Stimulated activated CD4-positive, alpha-beta T cell treated with anti-CD3 and anti-CD28 coated beads, TNF-alpha, amount 100 ng/mL, for 4 hours (primary cell): ENCODE measurements at regions not wholly inside any gene's neighbourhood (a gene's known extent, or its start where the extent isn't known, plus 50 kb on each side); places are given as distances from the start of the nearest gene placed in this dataset.

Experiments used
- DNase-seq, 3 experiments: peaks; one replicate each; pipeline ENCODE4 v3.0.0-alpha.2; 2020; ENCODE audit warnings: low read depth in 3 of 3

DNA sequence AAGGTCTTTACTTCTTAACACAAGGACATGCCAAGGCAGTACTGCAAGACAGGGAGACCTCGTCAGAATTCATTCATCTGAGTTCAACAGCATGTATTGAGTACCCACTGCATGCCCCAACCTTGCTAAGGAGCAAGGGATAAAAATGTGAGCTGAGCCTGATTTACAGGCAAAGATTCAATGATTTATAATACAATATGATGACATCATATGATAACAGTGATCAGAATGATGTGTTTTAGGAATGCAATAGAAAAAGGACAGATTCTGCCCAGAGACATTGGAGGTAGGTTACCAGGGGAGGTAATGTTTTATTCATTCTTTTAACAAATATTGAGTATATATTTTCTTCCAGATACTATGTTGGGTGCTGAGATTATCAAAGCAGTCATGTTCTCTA, 406.6 kb downstream of the ARHGEF28 start:
- no peak for DNase-seq

DNA sequence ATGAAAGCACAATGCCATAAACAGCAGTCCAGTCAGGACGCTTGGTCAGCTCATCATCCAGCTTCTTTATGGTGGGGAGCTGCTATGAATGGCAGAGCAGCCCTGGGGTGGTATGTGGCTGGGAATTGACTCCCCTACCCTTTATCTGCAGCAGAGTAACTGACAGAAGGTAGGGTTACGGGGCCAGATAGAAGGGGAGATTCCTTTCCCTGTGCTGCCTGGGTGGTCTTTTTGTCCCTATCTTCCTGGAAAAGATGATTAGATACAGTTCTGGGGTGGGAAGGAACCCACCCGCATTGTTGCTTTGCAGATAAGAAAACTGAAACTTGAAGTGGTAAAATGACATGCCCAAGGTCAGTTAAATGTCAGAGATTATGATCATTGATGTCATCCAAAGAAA, 405.5 kb downstream of the ARHGEF28 start:
- no peak for DNase-seq

DNA sequence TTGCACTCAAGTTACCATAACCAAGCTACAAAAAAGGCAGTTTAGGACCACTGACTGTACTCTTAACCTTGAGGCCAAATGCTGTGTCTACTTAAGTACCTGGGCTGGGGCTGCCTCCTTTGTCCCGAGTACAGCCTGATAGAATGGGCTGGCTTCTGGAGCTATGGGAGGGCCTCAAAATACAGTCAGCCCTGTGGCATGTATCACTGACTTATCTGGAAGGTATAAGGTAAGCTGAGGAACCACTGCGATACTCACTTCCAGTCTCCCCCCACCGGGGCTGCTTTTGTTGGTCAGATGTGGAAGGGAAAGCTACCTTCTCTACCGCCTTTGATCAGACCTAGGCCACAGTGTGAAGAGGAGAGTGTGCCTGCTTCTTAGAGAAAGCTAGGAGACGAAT, 404.8 kb downstream of the ARHGEF28 start:
- no peak for DNase-seq

DNA sequence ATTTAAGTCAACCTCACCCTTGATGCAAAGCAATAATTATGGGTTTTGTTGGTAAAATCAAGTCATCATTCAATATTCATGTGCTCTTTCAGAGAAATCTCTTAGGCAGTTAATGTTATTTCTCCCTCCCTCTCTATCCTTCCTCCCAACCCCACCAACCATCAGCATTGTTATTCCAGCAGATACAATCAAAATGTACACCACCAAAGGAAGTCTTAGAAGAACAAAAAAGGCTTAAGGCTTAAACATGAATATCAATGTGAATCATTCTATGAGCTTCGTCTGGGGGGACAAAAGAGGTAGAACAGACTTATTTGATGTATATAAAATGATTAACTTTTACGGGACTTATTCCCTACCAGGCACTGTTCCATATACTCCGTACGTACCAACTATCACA, 404.4 kb downstream of the ARHGEF28 start:
- DNase-seq: no peak

DNA sequence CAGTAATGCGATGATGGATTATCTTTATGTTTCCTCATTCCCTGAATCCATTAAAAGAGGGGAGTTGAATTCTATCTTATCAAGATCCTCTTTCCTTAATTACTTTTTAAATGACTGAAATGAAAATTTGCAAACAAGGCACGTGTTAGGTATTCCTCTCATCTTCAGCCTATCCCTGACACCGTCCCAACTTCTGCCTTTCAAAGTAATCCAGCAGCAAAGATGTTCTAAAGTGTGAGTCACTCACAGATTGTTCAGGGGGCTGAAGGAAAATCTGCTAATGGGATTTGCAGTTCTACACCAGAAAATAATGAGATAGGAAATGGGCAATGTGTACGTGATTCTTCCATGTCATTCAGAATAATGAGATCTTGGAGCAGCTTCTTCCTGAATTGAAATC, 403.0 kb downstream of the ARHGEF28 start:
- DNase-seq: no peak

DNA sequence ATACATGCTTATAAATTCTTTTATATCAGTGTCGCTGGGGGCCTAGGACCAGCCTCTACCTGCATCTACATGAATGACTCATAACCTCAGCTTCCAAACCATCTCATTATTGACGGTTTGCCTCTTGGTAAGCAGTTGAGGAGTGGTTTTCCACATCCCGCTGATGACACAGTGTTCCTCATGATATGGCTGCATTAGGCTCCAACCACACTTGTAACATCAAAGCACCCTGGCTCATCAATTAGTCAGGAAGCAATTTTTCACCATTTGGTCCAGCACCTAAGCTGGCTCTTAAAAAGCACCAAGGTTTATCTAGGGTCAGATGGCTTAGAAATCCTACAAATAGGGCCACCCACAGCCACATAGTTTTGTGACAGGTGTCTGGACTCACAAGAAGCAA, 402.4 kb downstream of the ARHGEF28 start:
- DNase-seq: no peak

DNA sequence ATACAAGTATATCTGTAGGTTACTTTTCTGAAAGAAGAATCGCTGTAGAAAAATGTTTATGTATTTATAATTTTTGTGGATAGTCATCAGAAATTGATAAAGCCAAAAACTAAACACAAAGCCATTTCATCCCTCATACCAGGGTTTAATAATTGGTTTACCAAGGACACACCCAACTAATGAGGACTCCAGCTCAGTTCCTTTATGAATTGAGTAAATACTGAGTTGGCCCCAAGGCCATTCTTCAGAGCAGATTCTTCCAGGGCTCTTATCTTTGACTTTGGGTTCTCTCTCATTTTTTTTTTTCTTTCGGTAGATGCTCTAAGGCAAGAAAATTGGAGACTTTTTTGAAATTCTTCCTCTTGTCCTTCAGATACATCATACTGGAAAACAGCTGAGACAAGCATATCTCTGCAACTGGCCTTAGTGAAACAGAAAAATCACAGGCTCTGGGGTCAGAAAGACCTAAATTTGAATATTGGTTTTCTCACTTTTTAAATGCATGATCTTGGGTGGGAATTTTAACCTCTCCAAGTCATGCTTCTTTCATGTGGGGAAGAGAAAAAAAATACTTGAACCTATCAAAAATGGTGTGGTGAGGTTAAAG, 401.8 kb downstream of the ARHGEF28 start:
- no peak for DNase-seq

DNA sequence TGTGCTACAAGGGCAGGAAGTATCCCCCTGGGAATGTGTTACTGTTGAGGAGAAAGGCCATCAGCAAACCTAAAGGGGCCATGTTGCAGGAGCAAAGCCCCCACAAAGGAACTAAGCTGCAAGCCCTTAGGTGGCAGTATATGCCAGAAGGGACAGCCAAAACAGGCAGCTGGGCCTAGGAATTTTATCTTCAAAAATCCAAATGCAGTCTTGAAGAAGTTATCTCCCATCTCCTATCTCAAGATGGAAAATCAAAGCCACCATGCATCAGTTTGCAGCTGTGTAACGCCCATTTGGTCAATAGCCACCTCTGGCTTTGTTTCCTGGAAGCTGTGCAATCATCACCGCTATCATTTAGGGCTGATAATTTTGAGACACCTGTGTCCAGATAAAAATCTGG, 400.3 kb downstream of the ARHGEF28 start:
- no peak for DNase-seq

DNA sequence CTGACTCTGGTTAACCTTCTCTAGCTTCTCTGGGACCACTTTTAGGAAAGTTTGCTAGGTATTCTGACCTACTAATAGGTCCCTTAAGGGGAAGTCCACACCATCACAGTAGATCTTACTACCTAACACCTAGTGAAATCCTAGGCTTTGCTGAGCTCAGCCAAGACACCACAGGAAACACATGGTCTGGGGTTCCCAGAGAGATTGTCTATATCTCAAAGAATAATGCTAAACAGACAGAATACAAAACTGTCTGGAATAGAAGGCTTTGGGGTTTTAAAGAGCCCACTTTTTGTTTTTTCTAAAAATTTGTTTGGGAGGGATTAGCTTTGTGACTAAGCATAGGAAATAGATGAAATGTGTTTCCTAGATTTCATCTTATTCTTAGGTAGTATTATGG, 395.1 kb downstream of the ARHGEF28 start:
- DNase-seq: no peak

DNA sequence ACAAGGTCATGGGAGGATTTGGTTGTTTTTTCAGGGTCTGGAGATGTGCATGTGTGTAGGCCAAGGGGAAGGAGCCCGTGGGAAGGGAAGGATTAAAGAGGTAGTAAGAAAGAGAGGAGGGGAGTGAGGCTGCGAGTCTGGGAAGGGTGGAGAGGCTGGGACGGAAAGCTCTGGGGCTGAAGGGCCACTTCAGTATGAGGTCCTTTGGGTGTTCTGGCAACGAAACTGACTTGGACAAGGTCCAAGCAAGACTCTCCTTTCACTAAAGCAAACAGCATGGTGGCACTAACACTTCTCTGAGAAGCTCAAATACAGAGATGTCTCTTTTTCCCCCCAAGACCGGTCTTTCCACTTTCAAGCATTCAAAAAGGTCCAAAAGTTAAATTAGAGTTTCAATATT, 394.5 kb downstream of the ARHGEF28 start:
- no peak for DNase-seq

DNA sequence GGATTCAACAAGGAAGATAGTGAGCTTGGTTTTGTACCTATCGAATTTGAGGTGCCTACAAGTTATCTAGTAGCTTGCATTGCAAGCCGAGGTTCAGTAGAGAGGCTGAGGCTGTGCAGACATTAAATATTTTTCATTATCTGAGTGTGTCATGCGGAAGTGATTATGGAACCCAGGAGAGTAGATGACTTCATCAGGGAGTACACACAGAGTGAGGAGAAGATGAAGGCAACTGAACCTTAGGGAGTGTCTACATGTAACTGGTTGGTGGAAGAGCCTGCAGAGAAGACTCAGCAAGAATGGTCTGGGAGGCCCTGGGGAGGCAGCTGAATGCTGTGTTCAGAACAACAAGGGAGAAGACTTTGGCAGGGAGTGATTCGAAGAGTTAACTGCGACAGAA, 393.9 kb downstream of the ARHGEF28 start:
- no peak for DNase-seq

DNA sequence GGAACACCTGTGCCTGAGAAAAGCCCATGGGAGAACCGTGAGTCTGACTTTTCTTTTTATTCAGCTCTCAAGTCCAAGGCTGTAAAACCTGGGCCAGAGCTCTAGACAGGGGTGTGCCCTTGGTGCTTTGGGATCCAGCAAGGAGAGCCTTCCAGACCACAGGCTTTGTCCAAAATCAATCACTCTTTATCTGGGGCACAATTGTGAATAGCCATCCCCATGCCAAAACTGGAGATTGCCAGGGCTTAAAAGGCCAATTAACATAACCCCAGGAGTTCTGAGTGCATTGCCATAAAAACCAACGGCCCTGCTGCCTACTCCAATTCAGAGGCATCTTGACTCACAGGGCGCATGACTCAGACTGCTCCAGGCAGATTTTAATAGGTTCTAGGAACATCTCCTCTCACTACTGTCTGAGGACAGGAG, 391.8 kb downstream of the ARHGEF28 start:
- no peak for DNase-seq

DNA sequence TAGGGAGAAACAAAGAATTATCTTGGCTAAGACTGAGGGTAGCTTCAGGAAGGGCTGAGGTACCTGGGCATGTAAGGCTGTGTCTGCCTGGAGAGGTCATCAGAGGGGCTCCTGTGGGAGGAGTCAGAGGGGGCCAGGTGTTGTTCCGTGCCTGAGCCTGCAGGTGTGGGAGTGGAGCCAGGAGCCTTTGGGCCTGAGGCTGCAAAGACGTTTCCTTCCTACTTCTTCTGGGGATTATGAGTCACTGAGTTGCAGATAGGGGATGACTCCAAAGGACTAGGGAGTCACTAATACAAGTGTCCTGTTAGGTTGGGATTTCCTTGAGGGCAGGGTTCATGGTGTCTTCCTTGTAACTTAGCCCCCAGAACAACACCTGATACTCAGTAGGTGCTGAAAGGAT, 391.1 kb downstream of the ARHGEF28 start:
- DNase-seq: no peak

DNA sequence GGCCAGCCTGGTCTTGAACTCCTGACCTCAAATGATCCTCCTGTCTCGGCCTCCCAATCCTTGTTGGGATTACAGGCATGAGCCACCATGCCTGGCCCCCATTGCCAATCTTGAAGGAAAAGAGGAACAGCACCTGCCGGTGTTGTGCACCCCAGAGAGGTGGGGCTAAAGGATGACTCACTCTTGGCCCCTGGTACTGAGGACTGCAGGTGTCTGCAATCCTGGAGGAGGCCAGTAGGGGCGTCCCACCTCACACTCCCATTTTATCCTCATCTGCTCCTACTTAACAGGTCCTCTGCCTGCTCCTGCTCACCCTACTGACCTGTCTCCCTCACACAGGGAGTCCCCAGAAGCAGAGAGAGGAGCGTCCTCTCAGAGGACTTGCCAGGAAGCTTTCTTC, 390.4 kb downstream of the ARHGEF28 start:
- no peak for DNase-seq

DNA sequence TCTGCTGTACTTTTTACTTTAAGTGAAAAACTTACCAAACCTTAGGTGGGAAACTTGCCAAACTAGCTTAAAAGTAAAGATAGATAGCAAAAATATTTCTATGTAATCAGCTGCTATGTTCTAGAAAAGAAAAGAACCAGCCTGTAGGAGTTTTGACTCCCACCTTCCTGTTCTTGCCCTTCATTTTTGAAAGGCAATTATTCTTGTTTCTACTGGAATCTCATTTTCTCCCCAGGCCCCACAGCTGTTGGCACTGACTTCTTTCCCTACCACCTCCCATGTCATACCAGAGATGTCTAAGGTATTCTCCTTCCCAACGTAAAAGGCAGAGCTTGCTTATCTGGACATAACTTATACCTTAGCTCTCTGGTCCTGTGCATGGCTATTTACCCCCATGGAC, 389.7 kb downstream of the ARHGEF28 start:
- no peak for DNase-seq

DNA sequence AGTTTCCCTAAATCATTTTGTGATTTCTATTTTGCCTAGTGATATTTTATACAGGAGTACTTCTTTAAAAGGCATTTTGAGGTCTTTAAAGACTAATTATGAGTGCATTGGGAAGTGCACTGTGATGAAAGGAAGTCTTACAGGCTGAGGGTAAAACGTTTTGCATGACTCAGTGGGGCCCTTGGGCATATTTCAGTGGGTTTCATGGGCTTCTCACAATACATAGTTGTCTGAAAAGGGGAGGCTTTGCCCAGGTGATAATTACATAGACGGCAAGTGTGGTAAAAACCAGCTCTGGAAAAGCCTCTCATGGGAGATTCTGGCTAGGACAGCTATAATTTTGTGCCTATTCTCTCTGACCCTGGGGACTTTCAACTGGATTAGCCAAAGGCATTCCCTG, 387.2 kb downstream of the ARHGEF28 start:
- DNase-seq: no peak

DNA sequence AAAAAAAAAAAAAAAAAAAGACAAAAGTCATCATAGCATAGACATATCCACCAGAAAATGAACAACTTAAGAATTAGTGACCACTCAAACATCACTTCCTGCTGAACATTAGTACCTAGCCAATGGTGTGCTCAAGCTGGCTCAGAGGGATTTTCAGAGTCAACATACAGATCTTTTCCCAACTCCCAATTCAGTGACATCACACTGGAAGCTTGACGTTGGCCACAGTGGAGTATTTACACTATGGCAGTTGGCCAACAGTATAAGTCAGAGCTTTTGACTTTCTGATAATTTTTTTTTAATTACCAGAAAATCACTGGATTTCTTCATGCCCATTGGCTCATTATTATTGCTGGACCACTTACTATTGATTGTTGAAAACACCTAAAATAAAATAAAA, 383.5 kb downstream of the ARHGEF28 start:
- no peak for DNase-seq

DNA sequence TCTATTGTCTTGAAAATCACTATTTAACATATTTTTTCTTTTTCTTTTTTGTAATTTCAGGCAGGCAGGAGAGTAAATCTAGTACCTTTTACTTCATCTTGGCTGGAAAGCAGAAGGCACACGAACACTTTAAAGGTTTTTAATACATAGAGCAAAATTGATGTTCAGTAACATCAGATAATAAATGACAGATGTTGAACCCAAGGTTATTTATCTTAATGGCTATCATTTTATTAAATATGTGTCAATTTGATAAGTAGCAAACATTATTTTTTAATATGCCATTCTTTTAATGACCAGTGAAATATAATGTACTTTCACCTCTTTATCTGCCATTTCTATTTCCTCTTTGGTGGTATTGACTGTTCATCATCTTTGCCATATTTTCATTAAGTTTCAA, 381.2 kb downstream of the ARHGEF28 start:
- DNase-seq: no peak

DNA sequence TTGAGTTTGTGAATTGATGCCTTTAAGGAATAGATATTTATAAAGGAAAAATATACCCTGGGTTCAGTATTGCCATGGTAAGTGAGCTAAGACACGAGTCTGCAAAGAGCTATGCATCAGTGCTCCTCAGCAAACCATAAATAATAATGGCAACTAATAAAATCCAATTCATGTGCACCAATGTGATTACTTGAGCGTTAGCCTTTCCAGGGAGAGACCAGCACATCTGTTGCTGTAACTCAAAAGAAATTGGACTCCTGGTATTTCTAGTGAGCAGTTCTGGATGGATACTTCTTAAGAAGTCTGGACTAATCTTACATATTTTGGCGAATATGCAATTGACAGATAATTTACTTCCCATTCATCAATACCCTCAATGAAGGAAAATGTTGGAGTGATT, 373.3 kb downstream of the ARHGEF28 start:
- DNase-seq: no peak

DNA sequence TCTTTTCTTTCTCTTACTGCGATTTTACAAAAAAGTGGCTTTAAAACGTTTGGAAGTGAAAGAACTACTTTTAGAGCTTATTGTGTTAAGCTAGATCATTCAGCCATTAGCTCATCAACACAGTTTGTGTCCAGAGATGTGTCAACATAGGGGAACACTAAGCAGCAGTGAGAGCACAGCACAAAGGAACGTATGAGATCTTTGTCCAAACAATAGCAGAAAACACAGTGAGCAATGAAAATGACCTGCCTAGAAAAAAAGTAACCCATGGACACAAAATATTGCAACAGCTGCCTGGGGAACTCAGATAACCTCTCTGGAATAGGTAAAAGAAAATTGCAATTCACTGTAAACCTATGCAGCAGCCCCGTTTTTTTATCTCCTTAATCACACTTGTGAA, 372.5 kb downstream of the ARHGEF28 start:
- DNase-seq: no peak

DNA sequence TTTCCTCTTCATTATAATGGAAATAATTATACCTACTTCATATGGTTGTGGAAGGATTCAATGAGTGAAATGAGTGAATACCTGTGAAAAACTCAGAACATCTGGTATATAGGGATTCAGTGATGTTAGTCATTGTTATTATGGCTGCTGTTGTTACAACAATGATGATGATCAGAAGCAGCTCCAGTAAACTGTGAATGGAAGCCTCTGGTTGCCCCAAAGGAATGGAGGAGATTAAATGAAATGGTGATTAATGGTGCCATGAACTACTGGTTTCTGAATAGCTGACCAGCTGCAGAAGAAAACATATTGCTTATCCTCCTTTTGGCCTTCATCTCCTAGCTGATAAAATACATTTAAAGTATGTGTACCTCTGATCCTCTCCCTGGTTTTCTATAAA, 372.0 kb downstream of the ARHGEF28 start:
- no peak for DNase-seq

DNA sequence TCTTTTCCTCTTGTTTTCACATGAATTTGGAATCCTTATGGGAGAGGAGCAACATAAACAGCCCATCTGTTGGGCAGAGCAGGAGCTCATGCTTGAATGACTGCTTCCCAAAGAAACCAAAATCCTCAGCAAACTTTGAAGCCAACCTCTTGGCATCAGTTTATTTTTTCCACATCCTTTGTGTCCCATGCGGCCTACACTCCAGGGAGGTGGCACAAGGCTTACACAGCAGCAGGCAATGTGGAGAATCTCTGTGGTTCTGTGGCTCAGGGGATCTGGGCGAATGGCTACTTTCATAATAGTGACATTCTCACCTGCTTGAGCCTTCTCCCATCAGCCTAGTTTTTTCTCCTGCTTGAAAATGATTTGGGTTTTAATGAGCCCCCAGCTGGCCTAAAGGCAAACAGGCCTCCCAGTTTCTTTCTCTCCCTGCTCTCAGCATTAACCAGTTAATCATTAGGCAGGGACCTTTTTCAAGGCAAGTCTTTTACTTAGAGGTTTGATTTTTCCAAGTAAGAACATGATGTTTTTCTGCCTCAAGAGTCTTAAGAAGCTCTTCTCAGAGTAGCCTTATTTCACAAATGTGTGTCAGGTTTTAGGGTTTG, 370.3 kb downstream of the ARHGEF28 start:
- no peak for DNase-seq

DNA sequence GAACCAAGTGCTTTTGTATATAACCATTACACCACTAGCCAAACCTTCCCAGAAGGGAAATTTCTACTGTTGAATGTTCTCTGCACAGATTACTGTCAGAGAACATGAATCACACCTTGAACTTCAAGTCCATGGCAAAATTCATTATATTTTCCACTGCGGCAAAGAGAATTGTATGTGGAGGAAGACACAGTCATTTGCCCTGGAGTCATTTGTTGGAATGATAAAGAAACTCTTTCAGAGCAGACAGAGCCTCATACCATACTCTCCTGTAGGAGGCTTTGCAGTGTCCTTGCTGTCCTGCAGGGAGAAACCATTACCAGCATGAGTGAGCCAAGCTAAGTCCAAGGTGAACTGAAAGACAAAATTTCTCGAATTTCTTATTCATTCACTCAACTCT, 369.0 kb downstream of the ARHGEF28 start:
- no peak for DNase-seq
